Spleen (tissue), 11 donors: ENCODE measurements at regions not wholly inside any gene's neighbourhood (a gene's known extent, or its start where the extent isn't known, plus 50 kb on each side); places are given as distances from the start of the nearest gene placed in this dataset.

Experiments used
- DNase-seq: peaks from one replicate; pipeline ENCODE4 v3.0.0-alpha.2; 2020
- H3K27ac ChIP-seq, 8 donors: fragments of 200-600 bp; sonication (generic) in 7 of 8; 1 replicate in 4 of 8; 2 replicates in 4 of 8; pipeline versions ENCODE4 v1.5.0 to v1.8.0; 2016 to 2021; ENCODE audit warnings: inconsistent platforms in 4 of 8, mild to moderate bottlenecking in 4 of 8, moderate library complexity in 1 of 8
- H3K27me3 ChIP-seq, 7 donors: fragments of 200-600 bp; sonication (generic) in 6 of 7; replicated peaks in 1 of 7; 1 replicate in 4 of 7; 2 replicates in 3 of 7; pipeline versions ENCODE4 v1.5.0 to v1.8.0; 2016 to 2021; ENCODE audit warnings: inconsistent platforms in 3 of 7, mild to moderate bottlenecking in 1 of 7
- H3K36me3 ChIP-seq, 6 donors: fragments of 200-600 bp; sonication (generic) in 5 of 6; 1 replicate in 4 of 6; 2 replicates in 2 of 6; pipeline versions ENCODE4 v1.5.0 to v1.8.0; 2016 to 2021; ENCODE audit warnings: inconsistent platforms in 2 of 6
- H3K4me1 ChIP-seq, 6 donors: fragments of 200-600 bp; sonication (generic) in 5 of 6; 1 replicate in 3 of 6; 2 replicates in 3 of 6; pipeline versions ENCODE4 v1.5.0 to v1.8.0; 2016 to 2021; ENCODE audit warnings: inconsistent platforms in 3 of 6
- H3K4me3 ChIP-seq, 8 donors: fragments of 200-600 bp; sonication (generic) in 7 of 8; 1 replicate in 4 of 8; 2 replicates in 4 of 8; pipeline versions ENCODE4 v1.5.0 to v1.8.0; 2016 to 2021; ENCODE audit warnings: inconsistent platforms in 4 of 8, mild to moderate bottlenecking in 4 of 8, moderate library complexity in 2 of 8
- H3K9me3 ChIP-seq, 8 donors: fragments of 200-600 bp; sonication (generic) in 7 of 8; 1 replicate in 4 of 8; 2 replicates in 4 of 8; pipeline versions ENCODE4 v1.5.0 to v1.8.0; 2016 to 2021; ENCODE audit warnings: inconsistent platforms in 4 of 8
- POLR2A ChIP-seq, 3 donors: fragments of 450-650 bp; IDR thresholded peaks; one replicate each; pipeline ENCODE4 v1.5.1; 2017; ENCODE audit warnings: antibody characterized with exemption in 3 of 3, mild to moderate bottlenecking in 1 of 3
- POLR2AphosphoS5 ChIP-seq, 3 donors: sonication (generic); formaldehyde crosslinking; IDR thresholded peaks; one replicate each; pipeline ENCODE4 v1.5.1; 2017; ENCODE audit warnings: antibody characterized with exemption in 3 of 3
- WGBS, 5 donors: extraction: QIAGEN DNeasy Blood & Tissue Kit in 3 of 5; methylation state at CpG; one replicate each; pipeline versions ENCODE4 v1.1.5 to v1.1.7; 2013 to 2018; 5-methylcytosine and 5-hydroxymethylcytosine counted together
- intact Hi-C: fragments of 100-400 bp; cut with DNase I; formaldehyde crosslinking; loops from one replicate; pipeline ENCODE4 v1.15.0; 2023; ENCODE audit warnings: low total_unique reads
- TF ChIP-seq, protein P1 (sequence below), 11 experiments: fragments of 200-600 bp in 7 of 11; fragments of 450-650 bp in 4 of 11; sonication (generic) in 4 of 11; IDR thresholded peaks in 8 of 11; conservative IDR thresholded peaks in 3 of 11; 1 replicate in 7 of 11; 2 replicates in 4 of 11; pipeline versions ENCODE4 v1.4.0 to v1.8.0; 2016 to 2021; ENCODE audit warnings: antibody characterized with exemption in 11 of 11, inconsistent platforms in 4 of 11, mild to moderate bottlenecking in 1 of 11
- donor health status: healthy with polysubstance abuse.
- donor health status: DM: no; HTN: no; CAD: no; lungs with moderate emphysema.
- donor health status: DM: no; HTN: no; CAD: no.
- donor health status: Bipolar disorder and iron deficiency.
- donor health status: healthy.
- donor health status: DM: no; HTN: no; CAD: no.
- donor health status: DM: yes; HTN: yes; CAD: no.

DNA sequence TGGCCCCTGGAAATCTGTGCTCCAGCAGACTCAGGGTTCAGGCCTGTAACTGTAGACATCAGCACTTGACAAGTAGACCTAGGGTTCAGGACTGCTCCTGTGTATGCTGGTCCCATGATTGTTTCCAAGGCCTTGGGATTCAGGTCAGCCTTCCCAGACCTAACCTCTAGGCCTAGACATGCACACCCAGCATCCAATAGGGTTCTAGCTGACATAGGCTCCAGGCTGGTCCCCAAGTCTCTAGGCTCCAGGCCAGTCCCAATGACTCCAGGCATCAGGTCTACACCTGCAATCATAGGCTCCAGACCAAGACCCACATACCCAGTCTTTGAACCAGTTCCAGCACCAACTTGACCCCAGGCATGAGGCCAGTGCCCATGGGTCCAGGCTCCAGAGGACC, 166.2 kb upstream of the GRIA4 start:
- intact Hi-C loops, result no loop called here
- H3K4me1 ChIP-seq, result no peaks in the 10 kb centered on the region

DNA sequence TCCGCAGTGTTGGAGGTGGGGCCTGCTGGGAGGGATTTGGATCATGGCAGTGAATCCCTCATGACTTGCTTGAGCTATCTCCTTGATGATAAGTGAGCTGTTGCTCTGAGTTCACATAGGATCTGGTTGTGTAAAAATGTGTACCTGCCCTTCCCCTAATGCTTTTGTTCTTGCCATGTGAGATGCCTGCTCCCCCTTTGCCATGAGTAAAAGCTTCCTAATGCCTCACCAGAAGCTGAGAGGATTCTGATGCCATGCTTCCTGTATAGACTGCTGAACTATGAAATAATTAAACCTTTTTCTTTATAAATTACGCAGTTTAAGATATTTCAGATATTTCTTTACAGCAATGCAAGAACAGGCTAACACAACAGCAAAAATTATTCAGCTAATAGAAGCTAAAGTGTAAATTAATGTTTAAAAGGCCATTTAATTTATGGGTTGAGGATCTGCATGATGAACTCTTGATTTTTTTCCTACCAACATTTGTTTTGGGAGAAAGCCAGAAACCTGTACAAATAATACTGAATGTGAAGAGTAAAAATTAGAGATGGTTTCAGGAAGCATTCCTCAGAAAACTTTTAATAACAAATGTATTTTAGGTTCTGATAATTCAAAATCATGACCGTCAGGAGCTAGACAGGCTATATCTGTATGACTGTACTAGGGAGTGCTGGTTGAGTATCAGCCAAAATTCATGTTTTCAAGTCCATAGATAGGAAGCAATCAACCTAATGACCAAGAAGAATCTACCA, 177.5 kb upstream of the GRIA4 start:
- TF ChIP-seq POLR2A (IDR thresholded peaks at IDR 0.05) (no peak), POLR2AphosphoS5 (IDR thresholded peaks at IDR 0.05) (no peak)
- TF ChIP-seq, protein P1, sequence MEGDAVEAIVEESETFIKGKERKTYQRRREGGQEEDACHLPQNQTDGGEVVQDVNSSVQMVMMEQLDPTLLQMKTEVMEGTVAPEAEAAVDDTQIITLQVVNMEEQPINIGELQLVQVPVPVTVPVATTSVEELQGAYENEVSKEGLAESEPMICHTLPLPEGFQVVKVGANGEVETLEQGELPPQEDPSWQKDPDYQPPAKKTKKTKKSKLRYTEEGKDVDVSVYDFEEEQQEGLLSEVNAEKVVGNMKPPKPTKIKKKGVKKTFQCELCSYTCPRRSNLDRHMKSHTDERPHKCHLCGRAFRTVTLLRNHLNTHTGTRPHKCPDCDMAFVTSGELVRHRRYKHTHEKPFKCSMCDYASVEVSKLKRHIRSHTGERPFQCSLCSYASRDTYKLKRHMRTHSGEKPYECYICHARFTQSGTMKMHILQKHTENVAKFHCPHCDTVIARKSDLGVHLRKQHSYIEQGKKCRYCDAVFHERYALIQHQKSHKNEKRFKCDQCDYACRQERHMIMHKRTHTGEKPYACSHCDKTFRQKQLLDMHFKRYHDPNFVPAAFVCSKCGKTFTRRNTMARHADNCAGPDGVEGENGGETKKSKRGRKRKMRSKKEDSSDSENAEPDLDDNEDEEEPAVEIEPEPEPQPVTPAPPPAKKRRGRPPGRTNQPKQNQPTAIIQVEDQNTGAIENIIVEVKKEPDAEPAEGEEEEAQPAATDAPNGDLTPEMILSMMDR (IDR thresholded peaks at IDR 0.05 in 8 of 11, conservative IDR thresholded peaks at IDR 0.05 in 3 of 11), result no peak
- Histone ChIP-seq H3K4me1 (no peaks in the 10 kb centered on the region), H3K9me3 (no peaks in the 10 kb centered on the region), H3K27ac (no peak overlapping the region), H3K4me3 (no peak overlapping the region), H3K36me3 (no peaks in the 10 kb centered on the region), H3K27me3 (no peaks in the 10 kb centered on the region)
- intact Hi-C loops, result no loop called here
- no peak for DNase-seq
- WGBS, 5 donors, result 57 to 79% (median 61%) methylated on average over 3 of the region's 3 CpGs

More for the DNA sequence above, 166.2 kb upstream of the GRIA4 start:
- no peaks in the 10 kb centered on the region for H3K27me3 ChIP-seq
- no peak overlapping the region for H3K27ac ChIP-seq
- DNase-seq, result peak; percentile 47
- TF ChIP-seq POLR2AphosphoS5 (IDR thresholded peaks at IDR 0.05), result no peak
- no peak for TF ChIP-seq POLR2A (IDR thresholded peaks at IDR 0.05)
- TF ChIP-seq, protein P1 (IDR thresholded peaks at IDR 0.05 in 8 of 11, conservative IDR thresholded peaks at IDR 0.05 in 3 of 11), result no peak
- no peak overlapping the region for H3K4me3 ChIP-seq
- no peaks in the 10 kb centered on the region for H3K36me3 ChIP-seq
- H3K9me3 ChIP-seq, result peaks cover 0 to 32% (median 24%) of the 10 kb centered on the region in 8 donors

GRCh38 chr11:105429096-105429910, 180.6 kb upstream of the GRIA4 start:
- H3K27me3 ChIP-seq, result no peaks in the 10 kb centered on the region
- H3K4me3 ChIP-seq, result no peak overlapping the region
- no peaks in the 10 kb centered on the region for H3K9me3 ChIP-seq
- intact Hi-C loops, result no loop called here
- H3K27ac ChIP-seq, result no peak overlapping the region
- WGBS, 5 donors, result 69 to 79% (median 72%) methylated on average over 6 of the region's 6 CpGs
- no peaks in the 10 kb centered on the region for H3K36me3 ChIP-seq
- DNase-seq, result no peak
- no peaks in the 10 kb centered on the region for H3K4me1 ChIP-seq
- TF ChIP-seq POLR2A (IDR thresholded peaks at IDR 0.05) (no peak), POLR2AphosphoS5 (IDR thresholded peaks at IDR 0.05) (no peak)
- TF ChIP-seq, protein P1 (IDR thresholded peaks at IDR 0.05 in 8 of 11, conservative IDR thresholded peaks at IDR 0.05 in 3 of 11), result no peak

- WGBS, 5 donors, result 71 to 86% (median 83%) methylated on average over 1 of the region's 1 CpG
- Histone ChIP-seq H3K27me3 (no peaks in the 10 kb centered on the region), H3K4me1 (no peaks in the 10 kb centered on the region), H3K36me3 (no peaks in the 10 kb centered on the region), H3K27ac (no peak overlapping the region), H3K4me3 (no peak overlapping the region), H3K9me3 (no peaks in the 10 kb centered on the region)
- intact Hi-C loops, result no loop called here
- TF ChIP-seq POLR2AphosphoS5 (IDR thresholded peaks at IDR 0.05), result no peak
- TF ChIP-seq POLR2A (IDR thresholded peaks at IDR 0.05), result no peak
- TF ChIP-seq, protein P1 (IDR thresholded peaks at IDR 0.05 in 8 of 11, conservative IDR thresholded peaks at IDR 0.05 in 3 of 11), result no peak
- no peak for DNase-seq
Measured at GRCh38 chr11:105407101-105407500, 202.8 kb upstream of the GRIA4 start.
